Activated CD8-positive, alpha-beta memory T cell treated with anti-CD3 and anti-CD28 coated beads for 48 hours (primary cell): ENCODE measurements at regions not wholly inside any gene's neighbourhood (a gene's known extent, or its start where the extent isn't known, plus 50 kb on each side); places are given as distances from the start of the nearest gene placed in this dataset.

ENCODE experiments used
- DNase-seq, 3 experiments: peaks; one replicate each; pipeline ENCODE4 v3.0.0-alpha.2; 2020; ENCODE audit warnings: low read depth in 2 of 3, low spot score in 2 of 3

DNA sequence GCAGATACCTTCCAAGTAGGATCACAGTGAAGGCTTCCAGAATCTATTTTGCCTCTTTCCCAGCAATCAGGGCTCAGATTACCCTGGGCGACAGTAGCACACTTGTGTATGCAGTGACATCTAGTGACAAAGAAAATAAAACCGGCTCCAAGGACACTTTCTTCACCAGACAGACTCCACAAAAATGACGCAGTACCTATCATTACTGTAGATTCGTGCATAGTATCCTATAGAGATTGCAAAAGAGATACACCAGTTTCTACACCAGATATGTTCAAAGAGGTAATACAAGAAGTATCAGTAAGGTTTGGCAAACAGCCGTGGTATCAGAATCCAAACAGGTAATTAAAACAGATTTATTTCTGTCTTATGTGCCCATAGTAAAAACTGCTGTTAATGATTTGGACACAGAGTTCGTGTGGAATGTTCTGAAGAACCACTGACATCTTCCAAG, 600.4 kb upstream of the JAG1 start:
- DNase-seq = no peak

DNA sequence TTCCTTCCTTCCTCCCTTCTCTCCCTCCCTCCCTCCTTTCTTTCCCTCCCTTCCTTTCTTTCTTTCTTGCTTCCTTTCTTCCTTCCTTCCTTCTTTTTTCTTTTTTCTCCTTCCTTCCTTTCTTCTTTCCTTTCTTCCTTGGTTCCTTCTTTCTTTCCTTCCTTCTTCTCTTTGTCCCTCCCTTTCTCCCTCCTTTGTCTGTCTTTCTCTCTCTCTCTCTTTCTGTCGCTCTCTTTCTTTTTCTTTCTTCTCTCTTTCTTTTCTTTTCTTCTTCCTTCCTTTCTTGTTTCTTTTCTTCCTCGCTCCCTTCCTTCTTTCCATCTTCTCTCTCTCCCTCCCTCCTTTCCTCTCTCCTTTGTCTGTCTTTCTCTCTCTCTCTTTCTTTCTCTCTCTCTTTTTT, 601.9 kb upstream of the JAG1 start:
- no peak for DNase-seq

DNA sequence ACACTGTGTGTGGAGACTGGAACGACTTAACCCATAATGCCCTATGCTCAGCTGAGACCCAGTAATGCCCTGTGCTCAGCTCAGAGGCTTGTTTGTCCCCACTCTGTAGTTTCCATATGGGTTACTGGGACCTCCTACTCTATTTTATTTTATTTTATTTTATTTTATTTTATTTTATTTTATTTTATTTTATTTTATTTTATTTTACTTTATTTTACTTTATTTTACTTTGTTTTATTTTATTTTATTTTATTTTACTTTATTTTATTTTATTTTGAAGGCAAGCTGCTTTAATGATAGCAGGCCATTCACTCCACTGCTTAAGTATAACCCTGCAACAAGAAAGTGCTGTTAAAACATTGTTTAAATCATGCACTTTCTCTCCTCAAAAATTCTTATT, 603.4 kb upstream of the JAG1 start:
- no peak for DNase-seq

DNA sequence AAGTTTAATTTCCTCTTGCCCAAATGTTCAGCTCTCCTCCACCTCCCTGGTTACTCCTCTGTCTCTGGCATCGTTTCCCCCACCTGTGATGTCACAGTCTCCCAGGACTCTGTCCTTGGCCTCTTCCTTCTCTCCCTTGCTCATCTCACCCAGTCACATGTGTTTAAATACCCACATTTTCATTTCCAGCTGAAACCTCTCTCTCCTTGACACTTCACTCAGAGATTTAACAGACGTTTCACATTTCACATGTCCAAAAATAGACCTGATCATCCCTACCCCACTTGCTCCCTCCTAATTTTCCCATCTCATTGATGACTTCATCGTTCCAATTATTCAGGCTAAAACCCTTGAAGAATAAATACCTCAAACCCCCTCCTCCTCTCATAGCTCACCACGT, 604.1 kb upstream of the JAG1 start:
- no peak for DNase-seq

DNA sequence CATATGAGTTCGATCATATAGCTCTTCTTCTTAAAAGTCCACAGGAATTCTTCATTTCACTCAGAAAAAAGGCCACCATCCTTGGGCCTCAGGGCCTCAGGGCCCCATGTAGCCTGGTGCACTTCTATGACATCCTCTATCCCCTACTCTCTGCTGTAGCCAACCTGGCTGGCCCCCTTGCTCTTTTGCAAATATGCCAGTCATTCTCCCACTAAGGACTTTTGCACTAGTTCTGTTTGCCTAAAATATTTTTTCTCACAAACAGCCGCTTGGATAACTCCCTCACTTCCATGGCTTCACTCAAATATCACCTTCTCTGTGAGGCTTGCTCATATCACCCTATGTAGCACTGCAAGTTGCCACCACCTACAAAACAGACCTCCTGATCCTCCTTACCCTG, 604.7 kb upstream of the JAG1 start:
- DNase-seq = no peak

DNA sequence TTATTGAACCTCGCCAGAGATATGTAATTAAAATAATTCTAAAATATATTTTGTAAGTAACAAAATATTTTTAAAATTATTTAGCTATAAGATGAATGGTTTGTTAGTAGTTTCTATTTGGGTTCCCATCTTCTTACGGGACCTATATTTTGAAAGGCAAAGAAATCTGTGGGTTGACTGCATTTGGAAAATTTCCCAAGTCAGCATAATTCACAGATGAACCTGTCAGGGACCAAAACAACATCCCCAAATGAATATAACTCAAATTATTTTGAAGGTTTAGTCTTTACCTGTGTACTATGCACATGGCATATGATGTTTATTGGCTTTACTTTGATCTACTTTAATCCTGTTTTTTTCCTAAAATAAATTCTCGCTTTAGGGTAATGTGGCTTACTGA, 607.4 kb upstream of the JAG1 start:
- no peak for DNase-seq

- no peak for DNase-seq
Observed at GRCh38 chr20:11281768-11282167, 608.0 kb upstream of the JAG1 start.

DNA sequence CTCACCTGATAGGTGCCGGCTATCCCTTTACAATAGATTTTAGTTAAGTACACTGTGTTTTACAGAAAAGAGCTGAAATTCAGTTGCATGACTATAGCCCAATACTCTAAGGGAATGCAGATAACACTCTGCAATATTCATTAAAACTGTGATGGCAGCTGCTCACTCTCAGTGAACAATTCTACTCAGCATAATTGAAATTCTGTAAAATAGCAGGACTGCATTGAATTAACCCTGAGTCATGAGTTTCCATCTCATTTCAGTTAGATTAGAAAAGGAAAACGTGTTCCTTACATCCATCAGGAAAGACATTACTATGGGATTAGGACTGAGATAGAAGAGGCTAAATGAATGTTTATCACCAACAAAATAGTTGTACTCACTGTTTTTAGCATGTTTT, 613.3 kb upstream of the JAG1 start:
- DNase-seq = no peak

DNA sequence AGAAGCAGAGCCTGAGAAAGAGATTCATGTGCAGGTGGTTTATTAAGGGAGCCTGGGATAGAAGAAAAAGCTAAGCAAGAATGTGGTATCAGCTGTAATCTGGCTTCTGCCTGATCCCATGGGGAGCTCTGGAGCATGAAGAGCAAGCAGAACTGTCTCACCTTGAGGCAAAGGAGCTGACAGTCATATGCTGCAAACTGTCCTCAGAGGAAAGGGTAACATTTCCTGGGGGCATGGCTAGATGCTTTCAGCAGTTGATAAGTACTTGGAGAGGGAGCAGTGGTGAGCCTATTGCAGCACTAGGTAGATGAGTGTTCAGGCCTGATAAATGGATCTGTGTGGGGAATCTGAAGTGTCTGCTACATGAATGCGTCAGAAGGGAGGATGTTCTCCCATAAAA, 621.5 kb upstream of the BTBD3 start:
- DNase-seq = no peak

DNA sequence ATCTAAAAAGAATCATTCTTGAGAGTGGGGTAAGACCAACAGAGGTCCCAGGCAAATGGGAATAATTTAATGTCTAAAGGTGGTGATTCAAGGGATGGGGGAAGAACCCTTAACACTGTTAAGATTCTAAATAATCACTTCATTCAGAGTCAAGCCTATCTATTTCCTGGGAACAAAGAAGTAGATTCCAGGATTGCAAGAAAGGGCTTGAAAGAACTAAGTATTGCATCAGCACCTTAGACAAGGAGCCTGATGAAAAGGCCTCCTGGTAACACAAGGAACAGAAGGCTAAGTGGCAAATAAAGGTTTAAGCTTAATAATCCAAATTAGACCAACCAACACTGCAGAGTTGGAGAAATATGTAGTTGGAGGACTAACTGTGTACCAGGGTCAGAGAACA, 620.7 kb upstream of the BTBD3 start:
- DNase-seq = no peak

DNA sequence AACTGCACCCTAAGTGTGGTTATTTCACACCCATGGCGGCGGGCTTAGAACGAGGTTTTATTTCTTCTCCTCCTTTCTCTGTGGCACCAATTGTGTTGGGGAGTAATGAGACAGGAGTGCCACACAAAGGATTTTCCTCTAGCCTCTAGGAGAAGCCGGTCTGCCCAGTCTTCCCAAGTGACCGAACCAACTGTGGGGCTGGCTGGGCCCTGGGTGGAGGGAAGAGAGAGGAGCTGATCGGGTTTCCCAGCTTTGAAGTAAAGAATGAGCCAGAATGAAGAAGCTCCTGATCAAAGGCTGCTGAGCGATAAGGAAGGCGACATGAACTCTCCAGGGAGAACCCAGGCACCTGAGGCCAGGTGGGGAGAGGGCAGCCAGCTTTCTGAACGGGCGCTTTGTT, 616.0 kb upstream of the BTBD3 start:
- no peak for DNase-seq

DNA sequence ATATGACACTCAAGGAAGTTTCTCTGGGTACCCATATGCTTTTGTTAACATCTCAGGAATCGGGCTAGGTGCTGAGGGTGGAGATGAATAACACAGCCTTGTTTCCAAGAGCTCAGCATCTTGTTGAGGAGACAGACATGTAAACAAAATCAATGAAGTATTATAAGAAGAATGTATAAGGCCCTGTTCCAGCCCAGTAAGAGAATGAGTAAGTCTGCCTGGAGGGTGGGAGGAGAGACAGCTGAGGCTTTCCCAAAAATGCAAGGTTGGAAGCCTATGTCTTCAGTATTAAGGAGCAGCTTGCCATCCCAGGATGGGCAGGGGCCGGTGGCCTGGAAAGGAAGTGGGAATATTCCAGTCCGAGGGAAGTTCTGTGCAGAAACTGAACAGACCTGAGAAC, 615.3 kb upstream of the BTBD3 start:
- DNase-seq = no peak

DNA sequence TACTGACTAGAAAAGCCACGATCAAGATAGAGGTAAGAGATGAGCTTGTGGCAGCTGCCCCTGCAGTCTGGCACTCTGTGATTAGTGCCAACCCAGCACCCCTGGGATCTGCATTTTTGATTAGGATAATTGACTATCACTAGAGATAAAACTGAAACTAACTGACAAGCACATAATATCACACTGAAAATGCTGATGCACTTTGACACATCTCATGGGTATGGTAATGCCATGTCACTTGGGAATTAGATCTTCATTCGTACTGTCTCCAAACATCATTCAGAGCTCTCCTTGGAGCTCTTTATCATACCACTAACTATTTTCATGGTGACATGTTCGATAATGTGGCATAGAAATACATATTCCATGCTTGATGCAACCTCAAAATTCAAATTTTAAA, 612.9 kb upstream of the BTBD3 start:
- no peak for DNase-seq

- no peak for DNase-seq
Observed at GRCh38 chr20:11305406-11305805, 612.3 kb upstream of the BTBD3 start.

GRCh38 chr20:11311659-11312224, 606.0 kb upstream of the BTBD3 start:
- no peak for DNase-seq

- no peak for DNase-seq
Observed at GRCh38 chr20:11315525-11315924, 602.2 kb upstream of the BTBD3 start.

DNA sequence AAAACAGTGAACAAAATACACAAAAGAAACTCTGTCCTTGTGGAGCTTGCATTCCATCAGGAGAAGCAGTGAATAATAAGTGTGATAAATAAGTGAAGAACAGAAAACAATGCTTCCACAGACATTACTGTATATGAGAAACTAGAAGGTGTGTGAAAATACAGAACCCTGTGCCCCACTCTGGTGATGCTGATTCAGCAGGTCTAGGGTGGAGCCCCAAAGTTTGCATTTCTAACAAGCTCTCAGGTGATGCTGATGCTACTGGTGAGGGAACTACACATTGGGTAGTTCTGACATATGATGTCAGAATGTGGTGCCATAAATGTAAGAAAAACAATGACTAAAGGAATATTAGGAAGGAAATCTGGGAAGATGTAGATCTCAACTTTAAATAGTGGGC, 601.4 kb upstream of the BTBD3 start:
- no peak for DNase-seq

- no peak for DNase-seq
Observed at GRCh38 chr20:11320033-11320432, 597.7 kb upstream of the BTBD3 start.

GRCh38 chr20:11323816-11324215, 593.9 kb upstream of the BTBD3 start:
- no peak for DNase-seq

DNA sequence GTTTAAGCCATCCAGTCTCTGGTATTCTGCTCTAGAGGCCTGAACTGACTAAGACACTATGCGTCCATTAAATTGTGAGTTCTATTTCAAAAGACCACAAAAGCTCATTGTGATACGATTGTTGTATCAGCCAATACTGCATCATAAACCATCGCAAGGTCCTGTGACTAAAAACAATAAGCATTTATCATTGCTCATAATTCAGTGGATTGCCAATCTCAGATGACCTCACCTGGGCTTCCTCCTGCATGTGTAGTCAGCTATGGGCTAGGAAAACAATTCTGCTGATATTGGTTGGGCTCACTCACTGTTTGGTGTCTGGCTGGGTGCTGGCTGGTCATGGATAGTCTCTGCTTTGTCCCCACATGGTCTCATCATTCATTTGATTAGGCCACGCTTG, 592.7 kb upstream of the BTBD3 start:
- no peak for DNase-seq

DNA sequence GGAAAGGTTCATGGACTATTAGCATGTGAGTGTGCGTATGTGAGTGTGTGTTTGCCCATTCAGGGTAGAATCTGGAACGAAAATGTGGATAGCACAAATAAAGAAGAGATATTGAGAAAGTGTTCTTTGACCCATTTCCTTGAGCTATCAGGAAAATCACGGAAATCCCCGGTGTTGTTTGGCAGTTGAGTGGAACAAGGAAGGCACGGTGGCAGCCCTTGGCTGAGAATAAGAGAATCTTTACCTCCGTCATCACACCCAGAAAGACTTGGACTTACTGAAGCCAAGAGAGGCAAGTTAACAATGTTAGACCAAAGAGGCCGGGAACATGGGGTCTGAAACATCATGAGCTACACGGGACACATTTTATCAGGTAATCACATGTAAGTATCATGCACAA, 588.9 kb upstream of the BTBD3 start:
- DNase-seq = no peak

GRCh38 chr20:11329271-11329670, 588.4 kb upstream of the BTBD3 start:
- no peak for DNase-seq

GRCh38 chr20:11331096-11331495, 586.6 kb upstream of the BTBD3 start:
- DNase-seq = no peak

DNA sequence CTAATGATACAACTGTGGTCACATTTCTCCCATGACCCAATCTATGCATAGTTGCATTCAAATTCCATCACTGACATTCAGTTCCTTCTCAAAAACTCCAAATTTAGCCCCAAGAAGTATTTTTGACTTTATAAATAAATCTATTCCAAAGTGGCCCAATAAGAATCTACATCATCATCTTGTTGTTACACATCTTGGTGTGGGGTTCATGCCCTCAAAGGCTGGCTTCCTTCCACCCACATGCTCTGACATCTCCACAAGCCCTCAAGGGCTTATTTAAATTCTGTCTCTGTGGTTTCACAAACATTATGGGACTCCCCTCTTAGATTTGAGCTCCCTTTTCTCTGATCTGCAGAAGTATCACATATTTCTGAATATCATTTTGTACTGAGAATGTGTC, 585.3 kb upstream of the BTBD3 start:
- no peak for DNase-seq
